HepG2 (cell line): ENCODE measurements at regions not wholly inside any gene's neighbourhood (a gene's known extent, or its start where the extent isn't known, plus 50 kb on each side); places are given as distances from the start of the nearest gene placed in this dataset.

ENCODE experiments used
- ATAC-seq: fragments of 200-7000 bp; cut with Tn5 transposase; 3 replicates; pipeline ENCODE4 v1.9.1; 2020; ENCODE audit warnings: mild to moderate bottlenecking, moderate library complexity
- BruUV-seq: library from RNA; stranded (reverse); fragments of 400-500 nt; replicated peaks from 2 replicates; lab custom pipeline; 2021; lab: Mats Ljungman, UMichigan
- CTCF ChIA-PET: fragments of 300-600 bp; formaldehyde crosslinking; extraction: SDS; loops from one replicate; lab custom pipeline; 2021; ENCODE audit warnings: low total read pairs, inconsistent platforms, low intra/inter-chr PET ratio; lab: Yijun Ruan, JAX
- POLR2A ChIA-PET: fragments of 350-600 bp; sonication (Branson Sonifier 250); formaldehyde crosslinking; loops from one replicate; lab custom pipeline; 2020; ENCODE audit warnings: antibody characterized with exemption, inconsistent platforms; lab: Yijun Ruan, JAX
- DNase-seq: peaks from one replicate; pipeline ENCODE4 v3.0.0-alpha.2; 2015; ENCODE audit warnings: low spot score
- FAIRE-seq: peaks from 3 replicates; lab custom pipeline; 2011; peaks lifted over from hg19 to GRCh38; lab: Jason Lieb, UNC
- H2AFZ ChIP-seq: one replicate; pipeline ENCODE4 v1.6.1; 2011; ENCODE audit warnings: low read length, inconsistent platforms
- H3K27ac ChIP-seq: fragments of 300-600 bp; 3 replicates; pipeline ENCODE4 v1.8.0; 2011; ENCODE audit warnings: mixed run types, mild to moderate bottlenecking, mixed read lengths, low read length, inconsistent platforms; ENCODE audit not compliant: insufficient read depth; ENCODE audit errors: extremely low read length
- H3K27me3 ChIP-seq, 2 experiments: fragments of 200-600 bp in 1 of 2; 2 replicates in 1 of 2; 3 replicates in 1 of 2; pipeline versions ENCODE4 v1.6.0 to v1.8.0; 2011; ENCODE audit warnings: low read length in 2 of 2, mild to moderate bottlenecking in 2 of 2, moderate library complexity in 2 of 2, inconsistent platforms in 1 of 2; ENCODE audit not compliant: insufficient read depth in 2 of 2, control insufficient read depth in 1 of 2
- H3K36me3 ChIP-seq, 2 experiments: fragments of 200-600 bp in 1 of 2; replicated peaks in 1 of 2; 2 replicates in 1 of 2; 3 replicates in 1 of 2; pipeline versions ENCODE4 v1.5.1 to v1.8.0; 2011; ENCODE audit warnings: low read length in 2 of 2, inconsistent platforms in 1 of 2; ENCODE audit not compliant: insufficient read depth in 2 of 2, control insufficient read depth in 1 of 2
- H3K4me1 ChIP-seq: 2 replicates; pipeline ENCODE4 v1.5.1; 2012; ENCODE audit warnings: low read length, inconsistent platforms; ENCODE audit not compliant: insufficient read depth
- H3K4me2 ChIP-seq: 2 replicates; pipeline ENCODE4 v1.6.0; 2011; ENCODE audit warnings: low read depth, low read length, inconsistent platforms
- H3K4me3 ChIP-seq, 3 experiments: fragments of 200-600 bp in 1 of 3; sonication (generic), shearing (Covaris generic) in 1 of 3; replicated peaks in 1 of 3; 2 replicates each; pipeline ENCODE4 v1.5.1; 2011 to 2016; ENCODE audit warnings: low read length in 3 of 3, inconsistent platforms in 2 of 3, low read depth in 2 of 3, mild to moderate bottlenecking in 2 of 3, control low read depth in 1 of 3, mixed read lengths in 1 of 3; ENCODE audit not compliant: insufficient read depth in 1 of 3
- H3K79me2 ChIP-seq: one replicate; pipeline ENCODE4 v1.6.1; 2011; ENCODE audit warnings: low read length, inconsistent platforms; ENCODE audit not compliant: insufficient read depth
- H3K9ac ChIP-seq: 2 replicates; pipeline ENCODE4 v1.6.0; 2011; ENCODE audit warnings: mild to moderate bottlenecking, low read depth, low read length, inconsistent platforms; ENCODE audit not compliant: insufficient read depth
- H3K9me3 ChIP-seq: 2 replicates; pipeline ENCODE4 v1.5.1; 2012; ENCODE audit warnings: mild to moderate bottlenecking, low read length
- H4K20me1 ChIP-seq: 2 replicates; pipeline ENCODE4 v1.6.0; 2011; ENCODE audit warnings: inconsistent platforms, mild to moderate bottlenecking, low read length, moderate library complexity; ENCODE audit not compliant: insufficient read depth
- GATAD2A ChIP-seq: IDR thresholded peaks from 2 replicates; pipeline ENCODE4 v1.6.1; 2016
- TCF7 ChIP-seq: sonication (generic); IDR thresholded peaks from 2 replicates; pipeline ENCODE4 v1.6.1; 2016; ENCODE audit warnings: antibody characterized with exemption, low read depth
- ZC3H13 ChIP-seq: sonication (generic); formaldehyde crosslinking; IDR thresholded peaks from 2 replicates; pipeline ENCODE4 v1.8.1; 2023; ENCODE audit warnings: mild to moderate bottlenecking, missing genetic modification reagents, moderate library complexity
- ZMYM3 ChIP-seq: sonication (generic); formaldehyde crosslinking; IDR thresholded peaks from 2 replicates; pipeline ENCODE4 v1.5.1; 2020; ENCODE audit warnings: mild to moderate bottlenecking, missing genetic modification reagents
- ZNF768 ChIP-seq: sonication (generic); formaldehyde crosslinking; IDR thresholded peaks from 2 replicates; pipeline ENCODE4 v1.4.0; 2020; ENCODE audit warnings: missing genetic modification reagents
- WGBS: methylation state at CpG from one replicate; pipeline ENCODE4 v1.1.6; 2017; ENCODE audit warnings: low lambda C conversion rate; 5-methylcytosine and 5-hydroxymethylcytosine counted together
- in situ Hi-C: cut with HindIII; loops from 2 replicates; pipeline ENCODE4 v1.10.0; 2017; ENCODE audit warnings: low pct_unique_long_range_greater_than_20kb; ENCODE audit not compliant: extremely low pct_ligation_motif_present
- intact Hi-C: fragments of 100-400 bp; cut with micrococcal nuclease; formaldehyde crosslinking; loops from one replicate; pipeline ENCODE4 v1.10.0; 2022; ENCODE audit not compliant: unreplicated experiment
- TF ChIP-seq, protein P1 (sequence below), 2 experiments: sonication (generic) in 1 of 2; formaldehyde crosslinking in 1 of 2; IDR thresholded peaks; 2 replicates each; pipeline versions ENCODE4 v1.5.1 to v1.6.1; 2011 to 2020; ENCODE audit warnings: borderline replicate concordance in 1 of 2, low read depth in 1 of 2, low read length in 1 of 2, mild to moderate bottlenecking in 1 of 2, missing genetic modification reagents in 1 of 2, moderate library complexity in 1 of 2

DNA sequence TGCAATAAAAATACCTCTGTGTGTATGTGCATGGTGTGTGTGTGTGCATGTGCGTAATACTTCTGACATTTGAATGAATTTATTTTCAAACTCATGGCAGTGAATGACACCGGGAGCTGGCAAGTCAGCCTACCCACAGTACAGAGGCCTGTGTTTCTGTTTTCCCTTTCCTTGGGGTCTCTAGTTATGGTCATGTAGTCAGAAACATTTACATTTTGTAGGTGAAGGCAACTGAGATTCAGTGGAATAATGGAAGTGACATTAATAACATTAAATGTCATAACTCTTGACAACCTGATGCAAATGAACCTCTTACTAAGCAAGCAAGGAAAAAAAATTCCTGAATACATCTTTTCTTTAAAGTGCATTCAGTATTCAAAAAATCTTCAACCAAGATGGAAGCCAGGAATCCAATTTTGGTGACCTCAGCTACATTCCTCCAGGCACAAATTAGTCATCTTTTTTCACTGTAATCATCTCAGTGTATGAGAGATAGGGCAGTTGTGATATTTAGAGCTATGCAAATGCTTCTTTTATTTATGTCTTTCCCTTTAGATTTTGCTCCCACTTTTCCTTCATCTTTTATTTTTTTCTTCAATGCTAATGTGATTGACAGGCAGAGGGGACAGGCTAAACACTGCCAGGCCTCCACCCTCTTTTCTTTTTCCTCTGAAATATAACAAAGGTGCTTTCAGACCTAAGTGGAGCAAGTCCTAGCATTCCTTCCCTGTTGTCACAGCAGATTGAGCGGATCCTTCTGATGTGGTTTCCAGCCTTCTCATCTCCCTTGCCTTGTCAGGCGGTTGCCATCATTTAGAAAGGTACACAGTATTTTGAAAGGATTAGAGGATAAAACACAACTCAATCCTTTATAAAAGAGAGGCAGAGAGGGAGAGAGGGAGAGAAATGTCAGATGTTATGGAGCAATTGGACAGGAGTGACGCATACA, 569.8 kb upstream of the ADAMTS16 start:
- CTCF ChIA-PET = no interaction called here
- Histone ChIP-seq H3K79me2 (no peaks in the 10 kb centered on the region), H3K4me2 (no peak overlapping the region), H3K27me3 (no peaks in the 10 kb centered on the region), H4K20me1 (no peaks in the 10 kb centered on the region)
- DNase-seq (peak; percentile 52), ATAC-seq (no peak), FAIRE-seq (no peak)
- TF ChIP-seq ZMYM3 = no peak
- TF ChIP-seq TCF7 = peak; percentile 29; the same call in 1 of the 2 replicates
- TF ChIP-seq, all 625 proteins: peak for 1
- Histone ChIP-seq H3K9ac (no peak overlapping the region), H3K4me3 (no peak overlapping the region), H3K9me3 (peaks cover 71% of the 10 kb centered on the region), H3K4me1 (no peaks in the 10 kb centered on the region), H3K27ac (no peak overlapping the region), H3K36me3 (no peaks in the 10 kb centered on the region), H2AFZ (no peak overlapping the region)
- in situ Hi-C loops (no loop called here), intact Hi-C loops (no loop called here)
- POLR2A ChIA-PET = no interaction called here
- 5% methylated on average over 5 of the region's 5 CpGs for WGBS
- no TSS peak for BruUV-seq

DNA sequence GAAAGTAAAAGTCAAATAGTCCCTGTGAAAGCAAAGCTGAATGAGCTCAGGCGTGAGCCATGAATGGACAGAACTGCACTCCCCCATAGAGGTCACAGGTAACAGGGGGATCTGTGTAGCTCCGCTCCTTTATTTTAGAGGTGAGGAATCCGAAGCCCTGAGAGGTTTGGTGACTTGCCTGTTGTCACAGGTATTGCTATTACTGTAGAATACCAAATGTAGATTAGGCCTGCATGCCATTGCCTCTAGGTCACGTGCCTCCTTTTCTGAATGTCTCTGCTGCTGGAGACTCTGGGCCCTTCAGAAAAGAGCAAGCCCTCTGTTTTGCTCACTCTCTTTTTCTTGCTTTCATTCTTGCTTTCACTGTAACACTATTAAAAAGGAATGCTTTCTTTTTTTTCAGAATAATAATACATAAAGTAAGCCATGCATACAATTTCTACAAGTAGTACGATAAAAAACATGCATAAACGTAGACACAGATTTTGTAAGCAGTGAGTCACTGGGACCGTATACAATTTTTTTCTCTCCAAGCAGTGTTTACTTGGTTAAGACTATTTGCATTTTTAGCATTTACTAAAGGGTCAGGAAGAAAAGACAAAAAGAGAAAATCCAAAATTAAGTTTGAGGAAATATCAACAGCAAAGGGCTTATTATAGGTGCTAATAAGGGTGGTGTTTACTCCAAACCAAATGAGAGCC, 568.7 kb upstream of the ADAMTS16 start:
- Histone ChIP-seq H3K4me1 (no peaks in the 10 kb centered on the region), H3K9me3 (peaks cover 69% of the 10 kb centered on the region), H3K27ac (no peak overlapping the region), H3K4me3 (no peak overlapping the region), H3K36me3 (no peaks in the 10 kb centered on the region), H3K79me2 (no peaks in the 10 kb centered on the region), H2AFZ (no peak overlapping the region), H3K4me2 (no peak overlapping the region), H3K27me3 (no peaks in the 10 kb centered on the region), H4K20me1 (no peaks in the 10 kb centered on the region), H3K9ac (no peak overlapping the region)
- CTCF ChIA-PET = no interaction called here
- POLR2A ChIA-PET = no interaction called here
- intact Hi-C loops = no loop called here
- ATAC-seq (no peak), FAIRE-seq (no peak), DNase-seq (no peak)
- in situ Hi-C loops = no loop called here
- BruUV-seq = no TSS peak
- WGBS = 2% methylated on average over 7 of the region's 7 CpGs
- no peak for TF ChIP-seq GATAD2A (CRISPR knock-in tag)
- no peak for TF ChIP-seq ZNF768 (CRISPR knock-in tag)
- no peak for TF ChIP-seq ZC3H13 (CRISPR knock-in tag)
- TF ChIP-seq, protein P1, sequence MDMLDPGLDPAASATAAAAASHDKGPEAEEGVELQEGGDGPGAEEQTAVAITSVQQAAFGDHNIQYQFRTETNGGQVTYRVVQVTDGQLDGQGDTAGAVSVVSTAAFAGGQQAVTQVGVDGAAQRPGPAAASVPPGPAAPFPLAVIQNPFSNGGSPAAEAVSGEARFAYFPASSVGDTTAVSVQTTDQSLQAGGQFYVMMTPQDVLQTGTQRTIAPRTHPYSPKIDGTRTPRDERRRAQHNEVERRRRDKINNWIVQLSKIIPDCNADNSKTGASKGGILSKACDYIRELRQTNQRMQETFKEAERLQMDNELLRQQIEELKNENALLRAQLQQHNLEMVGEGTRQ (IDR thresholded peaks at IDR 0.05; ENCODE audit: low read depth, low read length) = 0 out of 2 replicates have a peak, but pooled peaks have one; percentile 11
- TF ChIP-seq, protein P1 (CRISPR knock-in tag; IDR thresholded peaks at IDR 0.05; ENCODE audit: borderline replicate concordance) = no peak
